Activated naive CD4-positive, alpha-beta T cell treated with anti-CD3 and anti-CD28 coated beads, Interleukin-2, amount 50 U/mL, for 72 hours (primary cell): ENCODE measurements at regions not wholly inside any gene's neighbourhood (a gene's known extent, or its start where the extent isn't known, plus 50 kb on each side); places are given as distances from the start of the nearest gene placed in this dataset.
A peak's percentile ranks its signal among the peaks of the same experiment; 100 is the strongest.

Experiments
- ATAC-seq, 2 donors: fragments of 150-1000 bp; cut with Tn5 transposase; 2 replicates each; pipeline ENCODE4 v1.10.0; 2021; ENCODE audit warnings: mild to moderate bottlenecking in 2 of 2, moderate library complexity in 2 of 2
- DNase-seq, 2 donors: peaks; one replicate each; pipeline ENCODE4 v3.0.0; 2021 to 2022; ENCODE audit warnings: low spot score in 2 of 2
- H3K27ac Mint-ChIP-seq, 2 donors: one replicate each; pipeline ENCODE4 v1.8.0; 2022; ENCODE audit warnings: mild to moderate bottlenecking in 2 of 2, mixed read lengths in 2 of 2
- H3K36me3 Mint-ChIP-seq, 2 donors: one replicate each; pipeline ENCODE4 v1.8.0; 2022; ENCODE audit warnings: mixed read lengths in 2 of 2
- H3K9me3 Mint-ChIP-seq, 2 donors: one replicate each; pipeline ENCODE4 v1.8.0; 2022; ENCODE audit warnings: mixed read lengths in 2 of 2

- Mint-ChIP-seq H3K9me3 (peaks cover 0 to 12% of the 10 kb centered on the region in 2 donors), H3K36me3 (peaks cover 5 to 23% of the 10 kb centered on the region in 2 donors), H3K27ac (peak overlapping the region; percentile 39 to 78)
- DNase-seq, result no peak
- no peak for ATAC-seq
Measured at GRCh38 chr3:177420651-177421480, 223.6 kb upstream of the TBL1XR1 start.

- ATAC-seq, result no peak
- DNase-seq, result no peak
- Mint-ChIP-seq H3K9me3 (peaks cover 0 to 18% of the 10 kb centered on the region in 2 donors), H3K36me3 (peaks cover 5 to 29% of the 10 kb centered on the region in 2 donors), H3K27ac (no peak overlapping the region)
Measured at GRCh38 chr3:177421481-177421785, 224.2 kb upstream of the TBL1XR1 start.

- H3K27ac Mint-ChIP-seq, result no peak overlapping the region
- peaks cover 0 to 20% of the 10 kb centered on the region in 2 donors for H3K9me3 Mint-ChIP-seq
- peaks cover 5 to 25% of the 10 kb centered on the region in 2 donors for H3K36me3 Mint-ChIP-seq
- no peak for ATAC-seq
- DNase-seq, result no peak
Measured at GRCh38 chr3:177424521-177424920, 227.2 kb upstream of the TBL1XR1 start.

- ATAC-seq (no peak), DNase-seq (no peak)
- H3K36me3 Mint-ChIP-seq, result peaks cover 5 to 25% of the 10 kb centered on the region in 2 donors
- peaks cover 0 to 20% of the 10 kb centered on the region in 2 donors for H3K9me3 Mint-ChIP-seq
- H3K27ac Mint-ChIP-seq, result no peak overlapping the region
Measured at GRCh38 chr3:177425042-177425441, 227.8 kb upstream of the TBL1XR1 start.

GRCh38 chr3:177426106-177426877, 229.0 kb upstream of the TBL1XR1 start:
- no peak for ATAC-seq
- peak overlapping the region; percentile 30 to 89 for H3K27ac Mint-ChIP-seq
- H3K36me3 Mint-ChIP-seq, result peaks cover 5 to 25% of the 10 kb centered on the region in 2 donors

GRCh38 chr3:177426878-177427495, 229.7 kb upstream of the TBL1XR1 start:
- DNase-seq (peak; percentile 58 to 68), ATAC-seq (peak; percentile 95 to 97)

More at GRCh38 chr3:177426106-177426877, 229.0 kb upstream of the TBL1XR1 start:
- peaks cover 0 to 20% of the 10 kb centered on the region in 2 donors for H3K9me3 Mint-ChIP-seq
- no peak for DNase-seq

GRCh38 chr3:177427540-177427939, 230.3 kb upstream of the TBL1XR1 start:
- ATAC-seq (peak; percentile 57 to 71), DNase-seq (peak in 1 of 2 donors; percentile 21)
- Mint-ChIP-seq H3K9me3 (peaks cover 0 to 14% of the 10 kb centered on the region in 2 donors), H3K36me3 (peaks cover 5 to 18% of the 10 kb centered on the region in 2 donors), H3K27ac (peak overlapping the region; percentile 89 to 92)

More at GRCh38 chr3:177426878-177427495, 229.7 kb upstream of the TBL1XR1 start:
- peak overlapping the region; percentile 89 to 92 for H3K27ac Mint-ChIP-seq
- H3K36me3 Mint-ChIP-seq, result peaks cover 5 to 22% of the 10 kb centered on the region in 2 donors
- H3K9me3 Mint-ChIP-seq, result peaks cover 0 to 16% of the 10 kb centered on the region in 2 donors

- H3K27ac Mint-ChIP-seq, result no peak overlapping the region
- ATAC-seq (no peak), DNase-seq (no peak)
- H3K36me3 Mint-ChIP-seq, result peaks cover under 1 to 18% of the 10 kb centered on the region in 2 donors
- peaks cover 0 to 14% of the 10 kb centered on the region in 2 donors for H3K9me3 Mint-ChIP-seq
Measured at GRCh38 chr3:177429079-177429478, 231.8 kb upstream of the TBL1XR1 start.

GRCh38 chr3:177429771-177430170, 232.5 kb upstream of the TBL1XR1 start:
- peaks cover 0 to 14% of the 10 kb centered on the region in 2 donors for H3K9me3 Mint-ChIP-seq
- H3K36me3 Mint-ChIP-seq, result peaks cover 0 to 18% of the 10 kb centered on the region in 2 donors
- ATAC-seq (no peak), DNase-seq (no peak)
- no peak overlapping the region for H3K27ac Mint-ChIP-seq

- DNase-seq (no peak), ATAC-seq (no peak)
- Mint-ChIP-seq H3K36me3 (peaks cover 0 to 16% of the 10 kb centered on the region in 2 donors), H3K9me3 (peaks cover 0 to 10% of the 10 kb centered on the region in 2 donors), H3K27ac (no peak overlapping the region)
Measured at GRCh38 chr3:177430653-177431052, 233.4 kb upstream of the TBL1XR1 start.

GRCh38 chr3:177431525-177432176, 234.4 kb upstream of the TBL1XR1 start:
- no peak for ATAC-seq
- H3K36me3 Mint-ChIP-seq, result peaks cover 0 to 6% of the 10 kb centered on the region in 2 donors
- no peak for DNase-seq
- no peak overlapping the region for H3K27ac Mint-ChIP-seq
- peaks cover 0 to under 1% of the 10 kb centered on the region in 2 donors for H3K9me3 Mint-ChIP-seq

GRCh38 chr3:177435301-177435700, 238.0 kb upstream of the TBL1XR1 start:
- no peak for ATAC-seq

GRCh38 chr3:177437513-177438337, 240.4 kb upstream of the TBL1XR1 start:
- DNase-seq, result no peak
- H3K36me3 Mint-ChIP-seq, result no peaks in the 10 kb centered on the region
- no peak for ATAC-seq
- no peak overlapping the region for H3K27ac Mint-ChIP-seq
- no peaks in the 10 kb centered on the region for H3K9me3 Mint-ChIP-seq

More at GRCh38 chr3:177435301-177435700, 238.0 kb upstream of the TBL1XR1 start:
- H3K27ac Mint-ChIP-seq, result no peak overlapping the region
- no peak for DNase-seq
- no peaks in the 10 kb centered on the region for H3K9me3 Mint-ChIP-seq
- no peaks in the 10 kb centered on the region for H3K36me3 Mint-ChIP-seq

GRCh38 chr3:177438596-177439220, 241.4 kb upstream of the TBL1XR1 start:
- H3K9me3 Mint-ChIP-seq, result no peaks in the 10 kb centered on the region
- DNase-seq (no peak), ATAC-seq (no peak)
- H3K36me3 Mint-ChIP-seq, result no peaks in the 10 kb centered on the region
- no peak overlapping the region for H3K27ac Mint-ChIP-seq

GRCh38 chr3:177439694-177440269, 242.5 kb upstream of the TBL1XR1 start:
- no peak for ATAC-seq
- H3K9me3 Mint-ChIP-seq, result no peaks in the 10 kb centered on the region
- H3K36me3 Mint-ChIP-seq, result no peaks in the 10 kb centered on the region
- DNase-seq, result no peak
- H3K27ac Mint-ChIP-seq, result no peak overlapping the region
